Activated CD8-positive, alpha-beta T cell treated with anti-CD3 and anti-CD28 coated beads, Interleukin-2, amount 10 ng/mL, durations not matched to agents 7 days and 5 days (primary cell): ENCODE measurements at regions not wholly inside any gene's neighbourhood (a gene's known extent, or its start where the extent isn't known, plus 50 kb on each side); places are given as distances from the start of the nearest gene placed in this dataset.
"Not testable (repeated sequence)": the region's sequence is repeated elsewhere in the genome, so short reads cannot be mapped to it uniquely, and the experiment has no call there.

Experiments used
- ATAC-seq: fragments of 150-1000 bp; cut with Tn5 transposase; one replicate; pipeline ENCODE4 v1.10.0; 2021; ENCODE audit warnings: moderate library complexity
- CTCF ChIA-PET: fragments of 350-600 bp; sonication (Branson Sonifier 250); formaldehyde crosslinking; loops from one replicate; lab custom pipeline; 2021; ENCODE audit warnings: antibody characterized with exemption; lab: Charles Lee
- POLR2A ChIA-PET: fragments of 350-600 bp; sonication (Branson Sonifier 250); formaldehyde crosslinking; loops from one replicate; lab custom pipeline; 2021; ENCODE audit warnings: antibody characterized with exemption; lab: Charles Lee
- DNase-seq: peaks from one replicate; pipeline ENCODE4 v3.0.0-alpha.2; 2020
- H3K27ac Mint-ChIP-seq: one replicate; pipeline ENCODE4 v1.8.0; 2021; ENCODE audit warnings: mild to moderate bottlenecking, mixed read lengths
- H3K27me3 Mint-ChIP-seq: one replicate; pipeline ENCODE4 v1.8.0; 2021; ENCODE audit warnings: low read depth, mixed read lengths
- H3K36me3 Mint-ChIP-seq: one replicate; pipeline ENCODE4 v1.8.0; 2021; ENCODE audit warnings: low read depth, mixed read lengths
- H3K4me1 Mint-ChIP-seq: one replicate; pipeline ENCODE4 v1.8.0; 2021; ENCODE audit warnings: low read depth, mixed read lengths
- H3K4me3 Mint-ChIP-seq: one replicate; pipeline ENCODE4 v1.8.0; 2021; ENCODE audit warnings: mild to moderate bottlenecking, mixed read lengths
- H3K9me3 Mint-ChIP-seq: one replicate; pipeline ENCODE4 v1.8.0; 2022; ENCODE audit warnings: mixed read lengths; ENCODE audit not compliant: insufficient read depth

DNA sequence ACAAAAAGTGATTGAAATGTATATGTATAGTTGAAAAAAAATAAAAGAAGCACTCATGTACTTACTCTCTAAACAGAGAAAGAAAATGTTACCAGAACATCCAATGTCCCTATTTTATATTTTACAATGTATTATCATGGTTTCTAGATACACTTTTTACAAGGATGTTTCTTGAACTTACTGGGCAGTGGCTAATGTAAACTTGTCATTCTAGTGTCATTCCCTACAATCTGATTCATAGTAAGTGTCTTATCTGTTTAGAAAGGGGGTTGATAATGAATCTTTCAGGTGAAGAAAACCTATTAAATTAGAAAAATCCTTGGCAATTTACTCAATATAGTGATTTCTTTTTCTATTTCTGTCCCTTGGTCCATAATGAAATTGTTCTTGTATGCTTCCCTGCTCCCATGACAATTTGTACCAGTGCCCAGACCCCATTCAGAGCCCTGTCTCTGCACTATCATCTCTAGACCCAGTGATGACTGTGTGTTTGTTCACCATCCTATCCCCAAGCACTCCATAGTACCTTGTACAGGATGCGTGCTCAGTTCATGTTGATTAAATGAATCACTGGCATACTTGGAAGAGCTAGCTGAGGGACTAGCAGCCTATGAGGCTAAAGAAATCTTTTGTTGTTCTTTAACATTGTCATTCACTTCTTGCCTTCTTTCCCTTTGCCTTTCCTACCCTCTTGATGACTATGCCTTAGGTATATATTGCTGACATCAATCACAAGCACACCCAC is 101.2 kb downstream of the HMHB1 start:
- Mint-ChIP-seq H3K9me3 (no peaks in the 10 kb centered on the region), H3K4me3 (no peak overlapping the region), H3K36me3 (no peaks in the 10 kb centered on the region), H3K4me1 (no peaks in the 10 kb centered on the region), H3K27me3 (peaks cover 12% of the 10 kb centered on the region), H3K27ac (no peak overlapping the region)
- POLR2A ChIA-PET, result no interaction called here
- CTCF ChIA-PET, result no interaction called here
- ATAC-seq (no peak), DNase-seq (no peak)

DNA sequence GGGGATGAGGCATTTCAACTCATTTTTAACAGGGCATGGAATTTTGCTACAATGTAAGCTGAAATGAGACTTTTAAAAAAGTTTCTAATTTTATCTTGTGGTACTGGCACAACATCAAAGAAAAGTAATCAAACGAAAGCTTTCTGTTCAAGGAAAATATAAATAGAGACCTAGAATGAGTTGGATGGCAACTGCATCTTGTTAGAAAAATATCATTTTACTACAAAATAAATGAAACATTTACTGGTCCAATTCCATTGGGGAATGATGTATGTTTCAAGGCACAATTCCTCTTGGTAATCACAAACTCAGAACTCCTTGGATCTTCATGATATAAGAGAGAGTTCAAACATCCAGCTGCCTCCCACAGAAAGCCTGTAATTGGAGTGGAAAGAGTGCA is 102.8 kb downstream of the HMHB1 start:
- no peaks in the 10 kb centered on the region for H3K36me3 Mint-ChIP-seq
- no peaks in the 10 kb centered on the region for H3K9me3 Mint-ChIP-seq
- H3K4me3 Mint-ChIP-seq, result no peak overlapping the region
- H3K27me3 Mint-ChIP-seq, result peaks cover 14% of the 10 kb centered on the region
- ChIA-PET POLR2A (no interaction called here), CTCF (interaction anchor here (1.7 kb wide), 1 partner anchor 10 kb away, joined by 3 read pairs; no protein-coding TSS in a partner anchor)
- DNase-seq (no peak), ATAC-seq (no peak)
- no peaks in the 10 kb centered on the region for H3K4me1 Mint-ChIP-seq
- H3K27ac Mint-ChIP-seq, result no peak overlapping the region

GRCh38 chr5:143916451-143916850 is 104.5 kb downstream of the HMHB1 start:
- Mint-ChIP-seq H3K36me3 (no peaks in the 10 kb centered on the region), H3K9me3 (no peaks in the 10 kb centered on the region), H3K27me3 (peaks cover 14% of the 10 kb centered on the region), H3K4me3 (no peak overlapping the region), H3K27ac (no peak overlapping the region), H3K4me1 (no peaks in the 10 kb centered on the region)
- DNase-seq, result no peak
- CTCF ChIA-PET, result interaction anchor here (1.4 kb wide), 1 partner anchor 8 kb away, joined by 4 read pairs; no protein-coding TSS in a partner anchor
- ATAC-seq, result no peak
- POLR2A ChIA-PET, result no interaction called here

DNA sequence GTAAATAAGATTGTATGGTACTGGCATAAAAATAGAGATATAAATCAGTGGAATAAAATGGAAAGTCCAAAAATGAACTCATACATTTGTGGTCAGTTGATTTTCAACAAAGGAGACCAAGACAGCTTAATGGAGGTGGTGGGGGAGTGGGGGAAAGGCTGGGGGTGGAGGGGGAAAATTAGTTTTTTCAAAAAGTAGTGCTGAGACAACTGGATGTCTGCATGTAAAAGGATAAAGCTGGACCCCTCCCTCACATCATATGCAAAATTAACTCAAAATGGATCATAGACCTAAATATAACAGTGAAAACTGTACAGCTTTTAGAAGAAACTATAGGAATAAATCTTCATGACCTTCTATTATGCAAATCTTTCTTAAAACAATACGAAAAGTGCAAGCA is 107.0 kb downstream of the HMHB1 start:
- Mint-ChIP-seq H3K27me3 (peaks cover 14% of the 10 kb centered on the region), H3K4me1 (peaks cover 5% of the 10 kb centered on the region), H3K4me3 (no peak overlapping the region), H3K36me3 (no peaks in the 10 kb centered on the region), H3K9me3 (no peaks in the 10 kb centered on the region), H3K27ac (no peak overlapping the region)
- ATAC-seq (no peak), DNase-seq (no peak)
- CTCF ChIA-PET, result no interaction called here
- POLR2A ChIA-PET, result no interaction called here

GRCh38 chr5:143920772-143921171 is 108.8 kb downstream of the HMHB1 start:
- Mint-ChIP-seq H3K9me3 (no peaks in the 10 kb centered on the region), H3K27ac (no peak overlapping the region), H3K27me3 (peaks cover 7% of the 10 kb centered on the region), H3K36me3 (no peaks in the 10 kb centered on the region), H3K4me3 (no peak overlapping the region), H3K4me1 (peaks cover 8% of the 10 kb centered on the region)
- POLR2A ChIA-PET, result no interaction called here
- no peak for DNase-seq
- CTCF ChIA-PET, result no interaction called here
- no peak for ATAC-seq

DNA sequence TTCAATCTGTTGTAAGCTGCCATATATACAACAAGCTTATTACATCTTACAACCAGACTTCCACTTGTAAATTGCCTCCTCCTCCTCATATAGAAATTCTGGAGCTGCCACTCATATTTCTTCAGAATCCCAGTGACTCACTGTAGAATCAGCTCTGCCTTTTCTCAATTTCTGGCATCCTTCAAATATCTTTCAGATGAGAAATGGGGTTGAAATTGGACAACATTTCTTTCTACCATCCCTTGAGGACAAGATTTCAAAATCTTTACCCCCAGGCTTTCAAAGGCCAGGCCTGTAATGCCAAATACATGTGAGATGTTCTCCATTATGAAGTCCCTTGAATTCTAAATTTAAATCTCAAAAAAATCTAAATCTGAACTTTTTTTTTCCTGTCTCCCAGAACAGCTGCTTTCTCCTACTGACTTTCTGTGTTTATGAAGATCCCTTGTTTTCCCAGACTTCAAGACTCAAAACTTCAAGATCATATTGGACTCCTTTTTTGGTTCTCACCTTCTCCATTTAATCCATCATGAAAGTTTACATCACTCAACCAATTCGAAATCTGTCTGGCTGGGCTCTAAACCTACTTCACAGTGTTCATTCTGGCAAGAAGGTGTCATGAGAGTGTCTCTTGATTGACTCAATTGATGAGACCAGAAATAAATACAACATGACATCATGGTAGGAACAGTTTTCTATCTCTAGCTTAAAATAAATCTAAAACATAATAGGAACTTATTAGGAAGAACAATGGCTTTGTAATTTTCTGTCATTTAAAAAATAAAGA is 109.8 kb downstream of the HMHB1 start:
- no peak overlapping the region for H3K27ac Mint-ChIP-seq
- H3K4me3 Mint-ChIP-seq, result no peak overlapping the region
- H3K9me3 Mint-ChIP-seq, result no peaks in the 10 kb centered on the region
- ChIA-PET CTCF (no interaction called here), POLR2A (no interaction called here)
- ATAC-seq (no peak), DNase-seq (no peak)
- H3K27me3 Mint-ChIP-seq, result peaks cover 5% of the 10 kb centered on the region
- H3K36me3 Mint-ChIP-seq, result no peaks in the 10 kb centered on the region
- H3K4me1 Mint-ChIP-seq, result peaks cover 8% of the 10 kb centered on the region

GRCh38 chr5:143922718-143923117 is 110.8 kb downstream of the HMHB1 start:
- Mint-ChIP-seq H3K36me3 (no peaks in the 10 kb centered on the region), H3K4me1 (peaks cover 8% of the 10 kb centered on the region), H3K27me3 (peaks cover 3% of the 10 kb centered on the region), H3K9me3 (no peaks in the 10 kb centered on the region), H3K4me3 (no peak overlapping the region), H3K27ac (no peak overlapping the region)
- no peak for ATAC-seq
- POLR2A ChIA-PET, result no interaction called here
- CTCF ChIA-PET, result interaction anchor here (0.6 kb wide), 1 partner anchor 725 kb away, joined by 3 read pairs; no protein-coding TSS in a partner anchor
- no peak for DNase-seq

GRCh38 chr5:143923634-143924266 is 111.8 kb downstream of the HMHB1 start:
- DNase-seq (no peak), ATAC-seq (no peak)
- no peaks in the 10 kb centered on the region for H3K27me3 Mint-ChIP-seq
- H3K27ac Mint-ChIP-seq, result no peak overlapping the region
- no peaks in the 10 kb centered on the region for H3K9me3 Mint-ChIP-seq
- ChIA-PET POLR2A (no interaction called here), CTCF (interaction anchor here (0.6 kb wide), 1 partner anchor 726 kb away, joined by 3 read pairs; no protein-coding TSS in a partner anchor)
- H3K4me3 Mint-ChIP-seq, result no peak overlapping the region
- peaks cover 8% of the 10 kb centered on the region for H3K4me1 Mint-ChIP-seq
- no peaks in the 10 kb centered on the region for H3K36me3 Mint-ChIP-seq

DNA sequence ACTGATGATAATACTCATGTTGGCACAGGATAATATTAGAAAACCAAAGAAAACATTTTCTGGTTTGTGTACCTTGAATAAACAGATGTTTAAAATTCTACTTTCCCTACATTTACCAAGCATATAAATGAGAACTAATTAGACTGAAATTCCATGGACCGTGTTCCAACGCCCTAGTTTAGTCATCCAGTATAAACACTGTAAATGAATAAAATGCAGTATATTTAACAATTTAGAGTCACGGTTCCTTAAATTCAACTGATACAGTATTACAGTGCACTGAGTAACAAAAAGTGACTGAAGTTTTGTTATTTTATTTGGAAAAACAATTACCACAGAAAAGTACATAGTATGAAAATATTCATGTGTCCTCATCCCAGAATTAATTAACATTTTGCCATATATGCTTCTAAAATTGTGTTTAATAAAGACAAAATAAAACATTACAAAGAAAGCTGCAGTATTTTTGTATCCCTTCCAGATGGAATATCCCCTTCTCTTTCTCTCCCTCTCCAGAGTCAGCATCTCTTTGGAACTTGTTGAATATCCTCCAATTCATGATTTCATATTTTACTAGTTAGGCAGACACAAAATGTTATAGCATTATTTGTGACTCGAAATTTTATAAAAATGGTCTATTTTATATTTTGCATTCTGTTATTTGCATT is 112.5 kb downstream of the HMHB1 start:
- H3K27me3 Mint-ChIP-seq, result no peaks in the 10 kb centered on the region
- DNase-seq, result no peak
- H3K4me1 Mint-ChIP-seq, result peaks cover 8% of the 10 kb centered on the region
- POLR2A ChIA-PET, result no interaction called here
- no peak for ATAC-seq
- no peak overlapping the region for H3K27ac Mint-ChIP-seq
- no peaks in the 10 kb centered on the region for H3K36me3 Mint-ChIP-seq
- CTCF ChIA-PET, result no interaction called here
- no peak overlapping the region for H3K4me3 Mint-ChIP-seq
- no peaks in the 10 kb centered on the region for H3K9me3 Mint-ChIP-seq

DNA sequence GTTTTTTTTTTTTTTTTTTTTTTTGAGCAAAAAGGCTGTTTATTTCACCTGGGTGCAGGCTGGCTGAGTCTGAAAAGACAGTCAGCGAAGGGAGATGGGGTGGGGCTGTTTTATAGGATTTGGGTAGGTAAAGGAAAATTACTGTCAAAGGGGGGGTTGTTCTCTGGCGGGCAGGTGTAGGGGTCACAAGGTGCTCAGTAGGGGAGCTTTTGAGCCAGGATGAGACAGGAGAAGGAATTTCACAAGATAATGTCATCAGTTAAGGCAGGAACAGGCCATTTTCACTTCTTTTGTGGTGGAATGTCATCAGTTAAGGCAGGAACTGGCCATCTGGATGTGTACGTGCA is 113.0 kb downstream of the HMHB1 start:
- H3K4me3 Mint-ChIP-seq, CTCF ChIA-PET, H3K36me3 Mint-ChIP-seq, H3K27ac Mint-ChIP-seq, H3K27me3 Mint-ChIP-seq, H3K4me1 Mint-ChIP-seq, POLR2A ChIA-PET, H3K9me3 Mint-ChIP-seq, ATAC-seq, DNase-seq: not testable (repeated sequence)

DNA sequence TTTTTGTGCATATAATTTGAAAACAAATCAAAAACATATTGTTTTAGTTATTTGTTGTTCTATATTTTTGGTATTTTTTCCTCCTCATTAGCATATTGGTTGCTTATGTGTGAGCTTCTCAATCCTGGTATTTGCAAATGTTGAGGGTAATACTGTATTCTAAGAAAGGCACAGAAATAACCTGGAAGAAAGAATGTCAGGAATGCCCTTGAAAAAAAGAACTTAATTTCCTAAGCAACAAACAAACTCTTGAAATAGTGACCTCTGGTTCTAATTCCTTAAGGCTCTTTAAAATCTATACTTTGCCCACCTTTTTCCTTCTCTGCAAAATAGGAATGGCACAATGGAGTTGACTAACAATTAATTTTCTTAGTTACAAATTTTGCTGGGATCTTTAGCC is 117.5 kb downstream of the HMHB1 start:
- peaks cover 12% of the 10 kb centered on the region for H3K9me3 Mint-ChIP-seq
- DNase-seq (no peak), ATAC-seq (no peak)
- no peak overlapping the region for H3K4me3 Mint-ChIP-seq
- ChIA-PET CTCF (no interaction called here), POLR2A (no interaction called here)
- H3K36me3 Mint-ChIP-seq, result peaks cover 2% of the 10 kb centered on the region
- no peak overlapping the region for H3K27ac Mint-ChIP-seq
- no peaks in the 10 kb centered on the region for H3K4me1 Mint-ChIP-seq
- no peaks in the 10 kb centered on the region for H3K27me3 Mint-ChIP-seq
